ENCODE measurements at regions not wholly inside any gene's neighbourhood (a gene's known extent, or its start where the extent isn't known, plus 50 kb on each side); places are given as distances from the start of the nearest gene placed in this dataset.

DNA sequence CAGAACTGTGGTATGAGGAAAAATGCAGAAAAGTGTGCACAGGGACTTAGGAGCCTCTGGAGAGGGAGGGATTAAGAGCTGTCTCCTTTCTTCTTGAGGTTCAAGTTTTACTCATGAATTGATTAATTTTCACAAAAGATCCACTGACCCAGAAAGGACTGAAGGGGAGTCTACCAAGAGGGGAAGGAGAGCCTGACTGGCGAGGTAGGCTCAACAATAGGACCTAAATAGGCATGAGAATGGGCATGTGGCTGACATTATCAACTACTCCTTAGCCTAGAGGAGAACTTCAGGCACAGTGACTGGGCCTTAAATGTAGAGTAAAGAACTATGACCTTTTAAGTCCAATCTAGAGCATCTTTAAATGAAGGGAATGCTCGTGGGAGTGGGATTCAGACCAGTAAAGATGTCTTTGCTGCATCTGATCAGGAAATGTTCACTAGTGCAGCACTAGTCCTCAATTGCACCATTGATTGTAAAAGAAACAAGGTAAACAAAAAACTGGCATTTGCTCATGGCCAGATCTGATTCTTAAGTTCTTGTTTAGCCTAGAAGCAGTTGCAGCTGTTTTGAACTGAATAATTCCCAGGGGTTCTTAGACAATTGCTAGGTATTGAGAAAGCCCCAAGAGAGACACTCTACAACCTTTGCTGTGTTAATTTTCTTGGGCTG, 135.6 kb downstream of the RAB38 start:
- Histone ChIP-seq H3K4me1 (peaks cover 37% of the 10 kb centered on the region), H3K9me3 (no peaks in the 10 kb centered on the region), H3K36me3 (replicated peaks in 1 of 2; ENCODE audit: insufficient read depth in 1 of 2, low read depth in 2 of 2) (no peaks in the 10 kb centered on the region), H3K27ac (peak overlapping the region; percentile 35 to 69 (median 44)), H3K4me3 (no peak overlapping the region), H3K27me3 (no peaks in the 10 kb centered on the region)
- TF ChIP-seq CTCF (IDR thresholded peaks at IDR 0.05) (no peak), POLR2A (IDR thresholded peaks at IDR 0.05) (no peak)
- intact Hi-C loops (cut with DNase I): no loop called here
- ATAC-seq: peak; percentile 88
- DNase-seq: peak in 2 of 4 donors; percentile 38 to 73
- 27 to 29% methylated on average over 2 of the region's 2 CpGs for WGBS, 2 donors

GRCh38 chr11:88038063-88038462, 137.2 kb downstream of the RAB38 start:
- ATAC-seq (no peak), DNase-seq (no peak)
- TF ChIP-seq CTCF (IDR thresholded peaks at IDR 0.05): no peak
- no peak for TF ChIP-seq POLR2A (IDR thresholded peaks at IDR 0.05)
- Histone ChIP-seq H3K27me3 (no peaks in the 10 kb centered on the region), H3K4me3 (no peak overlapping the region), H3K36me3 (replicated peaks in 1 of 2; ENCODE audit: insufficient read depth in 1 of 2, low read depth in 2 of 2) (no peaks in the 10 kb centered on the region), H3K27ac (no peak overlapping the region), H3K9me3 (no peaks in the 10 kb centered on the region), H3K4me1 (peaks cover 37% of the 10 kb centered on the region)
- intact Hi-C loops (cut with DNase I): no loop called here
- 44 to 45% methylated on average over 2 of the region's 2 CpGs for WGBS, 2 donors

DNA sequence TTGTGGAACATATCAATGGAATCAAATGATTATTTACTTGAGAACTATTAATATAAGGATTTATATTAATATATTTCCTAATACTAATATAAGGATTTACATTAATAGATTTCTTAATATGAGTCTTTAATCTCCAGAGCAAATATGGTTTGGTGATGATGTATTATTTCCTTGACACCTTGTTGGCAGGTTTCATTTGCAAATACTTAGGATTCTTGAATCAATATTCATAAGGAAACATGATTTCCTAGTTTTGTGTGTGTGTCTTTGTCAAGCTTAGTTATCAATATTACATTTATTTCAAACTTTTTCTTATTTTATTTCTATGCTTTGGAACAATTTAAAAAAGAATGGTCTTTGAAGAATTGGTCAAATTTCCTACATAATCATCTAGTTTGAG, 138.5 kb downstream of the RAB38 start:
- H3K4me1 ChIP-seq: peaks cover 29% of the 10 kb centered on the region
- intact Hi-C loops (cut with DNase I): no loop called here
- no peak overlapping the region for H3K4me3 ChIP-seq
- no peak for DNase-seq
- no peaks in the 10 kb centered on the region for H3K27me3 ChIP-seq
- no peaks in the 10 kb centered on the region for H3K36me3 ChIP-seq (replicated peaks in 1 of 2; ENCODE audit: insufficient read depth in 1 of 2, low read depth in 2 of 2)
- no peak overlapping the region for H3K27ac ChIP-seq
- ATAC-seq: no peak
- H3K9me3 ChIP-seq: no peaks in the 10 kb centered on the region
- TF ChIP-seq POLR2A (IDR thresholded peaks at IDR 0.05) (no peak), CTCF (IDR thresholded peaks at IDR 0.05) (no peak)

GRCh38 chr11:88035271-88035670, 140.0 kb downstream of the RAB38 start:
- intact Hi-C loops (cut with DNase I): no loop called here
- no peak for TF ChIP-seq POLR2A (IDR thresholded peaks at IDR 0.05)
- no peak for ATAC-seq
- no peak for DNase-seq
- no peak overlapping the region for H3K27ac ChIP-seq
- H3K27me3 ChIP-seq: no peaks in the 10 kb centered on the region
- 85 to 91% methylated on average over 2 of the region's 2 CpGs for WGBS, 2 donors
- no peak overlapping the region for H3K4me3 ChIP-seq
- no peaks in the 10 kb centered on the region for H3K9me3 ChIP-seq
- no peaks in the 10 kb centered on the region for H3K36me3 ChIP-seq (replicated peaks in 1 of 2; ENCODE audit: insufficient read depth in 1 of 2, low read depth in 2 of 2)
- H3K4me1 ChIP-seq: peaks cover 25% of the 10 kb centered on the region

DNA sequence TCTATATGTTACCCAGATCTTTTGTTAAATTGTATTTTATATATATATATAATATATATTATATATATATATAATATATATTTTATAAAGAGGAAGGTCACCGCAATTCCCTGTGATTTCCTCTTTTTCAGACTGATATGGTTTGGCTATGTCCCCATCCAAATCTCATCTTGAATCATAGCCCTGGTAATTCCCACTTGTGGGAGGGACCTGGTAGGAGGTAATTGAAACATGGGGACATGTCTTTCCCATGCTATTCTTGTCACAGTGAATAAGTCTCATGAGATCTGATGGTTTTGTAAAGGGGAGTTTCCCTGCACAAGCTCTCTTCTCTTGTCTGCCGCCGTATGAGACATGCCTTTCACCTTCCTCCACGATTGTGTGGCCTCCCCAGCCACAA, 157.6 kb downstream of the RAB38 start:
- Histone ChIP-seq H3K9me3 (no peaks in the 10 kb centered on the region), H3K27me3 (no peaks in the 10 kb centered on the region), H3K36me3 (replicated peaks in 1 of 2; ENCODE audit: insufficient read depth in 1 of 2, low read depth in 2 of 2) (no peaks in the 10 kb centered on the region), H3K4me1 (no peaks in the 10 kb centered on the region), H3K27ac (no peak overlapping the region), H3K4me3 (no peak overlapping the region)
- 53 to 79% methylated on average over 4 of the region's 4 CpGs for WGBS, 2 donors
- no peak for ATAC-seq
- intact Hi-C loops (cut with DNase I): no loop called here
- no peak for TF ChIP-seq POLR2A (IDR thresholded peaks at IDR 0.05)
- TF ChIP-seq CTCF (IDR thresholded peaks at IDR 0.05): no peak
- no peak for DNase-seq
